ENCODE measurements at regions not wholly inside any gene's neighbourhood (a gene's known extent, or its start where the extent isn't known, plus 50 kb on each side); places are given as distances from the start of the nearest gene placed in this dataset.

DNA sequence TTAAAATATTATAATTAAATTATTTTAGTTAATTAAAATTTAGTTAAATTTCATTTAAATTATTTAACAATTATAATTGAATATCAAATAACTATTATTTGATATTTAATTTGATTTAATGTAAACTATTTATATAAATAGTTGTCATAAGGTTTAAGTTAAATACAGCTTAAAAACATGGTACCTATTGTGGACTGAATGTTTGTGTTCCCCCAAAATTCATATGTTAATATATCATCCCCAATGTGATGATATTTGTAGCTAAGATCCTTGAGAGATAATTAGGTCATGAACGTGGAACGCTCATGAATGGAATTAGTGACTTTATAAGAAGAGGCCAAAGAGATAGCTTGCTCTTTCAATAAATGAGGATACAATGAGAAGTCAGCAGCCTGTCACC is 505.7 kb upstream of the LRATD1 start:
- no peak for DNase-seq

DNA sequence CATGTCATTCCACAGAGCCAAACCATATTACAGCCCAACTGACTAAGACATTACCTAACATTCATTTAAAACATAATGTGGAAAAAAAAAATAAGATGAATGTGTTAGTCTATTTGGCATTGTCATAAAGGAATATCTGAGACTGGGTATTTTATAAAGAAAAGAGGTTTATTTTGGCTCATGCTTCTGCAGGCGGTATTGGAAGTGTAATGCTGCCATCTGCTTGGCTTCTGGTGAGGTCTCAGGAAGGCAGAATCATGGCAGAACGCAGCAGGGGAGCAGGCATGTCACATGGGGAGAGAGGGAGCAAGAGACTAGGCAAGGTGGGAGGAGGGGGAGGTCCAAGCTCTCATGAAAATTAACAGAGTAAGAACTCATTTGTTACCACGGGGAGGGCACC is 504.8 kb upstream of the LRATD1 start:
- no peak for DNase-seq

DNA sequence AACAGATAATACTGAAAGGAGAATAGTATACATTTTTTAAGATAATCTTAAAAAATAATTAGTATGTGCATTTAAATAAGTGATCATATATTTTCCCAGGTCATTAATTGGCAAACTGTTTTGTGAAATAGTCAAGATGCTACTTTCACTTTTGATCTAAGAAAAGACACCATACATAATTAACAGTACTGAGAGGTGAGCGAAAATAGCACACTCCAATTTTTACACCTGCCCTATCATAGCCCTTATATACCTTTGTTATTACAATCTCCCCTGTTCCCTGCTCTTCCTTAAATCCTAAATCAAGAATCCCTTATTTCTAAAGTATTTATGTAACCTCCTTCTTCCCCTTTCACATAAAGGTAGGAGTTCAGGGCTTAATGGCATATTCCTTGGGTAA is 500.1 kb upstream of the LRATD1 start:
- no peak for DNase-seq

DNA sequence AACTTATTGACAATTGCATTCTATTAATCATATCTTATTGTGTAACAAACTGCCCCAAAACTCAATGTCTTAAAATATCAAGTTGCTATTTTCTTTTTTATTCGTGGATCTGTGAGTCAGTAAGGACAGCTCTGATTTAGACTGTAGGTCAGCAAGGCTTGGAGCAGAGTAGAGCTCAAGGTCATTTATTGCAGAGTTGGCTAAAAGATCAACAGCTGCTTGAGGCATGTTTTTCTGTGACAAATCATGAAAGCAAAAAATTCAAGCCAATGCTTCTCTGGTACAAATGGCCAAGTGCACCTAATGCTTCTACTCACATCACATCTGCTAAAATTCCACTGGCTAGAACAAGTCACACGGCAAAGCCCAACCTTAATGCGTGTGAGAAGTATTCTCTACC is 497.7 kb upstream of the LRATD1 start:
- no peak for DNase-seq

DNA sequence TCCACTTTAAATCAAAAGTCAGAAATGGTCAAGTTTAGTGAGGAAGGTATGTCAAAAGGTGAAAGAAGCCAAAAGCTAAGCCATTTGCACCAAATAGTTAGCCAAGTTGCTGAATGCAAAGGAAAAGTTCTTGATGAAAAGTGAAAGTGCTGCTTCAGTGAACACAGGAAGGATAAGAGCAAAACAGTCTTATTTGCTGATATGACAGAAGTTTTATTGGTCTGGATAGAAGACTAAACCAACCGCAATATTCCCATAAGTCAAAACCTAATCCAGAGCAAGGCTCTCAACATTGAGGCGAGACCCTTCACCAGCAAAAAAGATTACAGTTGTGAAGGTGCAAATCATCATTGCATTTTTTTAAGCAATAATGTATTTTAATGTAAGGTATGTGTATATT is 496.5 kb upstream of the LRATD1 start:
- no peak for DNase-seq

DNA sequence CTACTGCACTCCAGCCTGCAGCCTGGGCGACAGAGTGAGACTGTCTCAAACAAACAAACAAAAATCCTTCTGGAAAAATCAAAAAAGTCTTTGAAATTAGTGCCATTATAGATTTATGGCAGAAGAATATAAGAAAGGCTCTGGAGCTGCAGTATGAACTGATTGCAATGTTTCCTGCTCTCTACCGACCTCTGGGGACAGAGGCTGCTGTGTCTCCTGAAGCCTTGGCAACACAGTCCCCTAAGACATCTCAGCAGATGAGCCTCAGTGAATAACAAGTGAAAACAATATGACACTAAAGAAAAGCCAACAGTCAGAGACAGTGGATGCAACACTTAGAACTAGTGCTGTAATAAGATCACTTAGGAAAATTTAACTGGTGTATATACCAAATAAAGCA is 494.9 kb upstream of the LRATD1 start:
- DNase-seq = no peak

DNA sequence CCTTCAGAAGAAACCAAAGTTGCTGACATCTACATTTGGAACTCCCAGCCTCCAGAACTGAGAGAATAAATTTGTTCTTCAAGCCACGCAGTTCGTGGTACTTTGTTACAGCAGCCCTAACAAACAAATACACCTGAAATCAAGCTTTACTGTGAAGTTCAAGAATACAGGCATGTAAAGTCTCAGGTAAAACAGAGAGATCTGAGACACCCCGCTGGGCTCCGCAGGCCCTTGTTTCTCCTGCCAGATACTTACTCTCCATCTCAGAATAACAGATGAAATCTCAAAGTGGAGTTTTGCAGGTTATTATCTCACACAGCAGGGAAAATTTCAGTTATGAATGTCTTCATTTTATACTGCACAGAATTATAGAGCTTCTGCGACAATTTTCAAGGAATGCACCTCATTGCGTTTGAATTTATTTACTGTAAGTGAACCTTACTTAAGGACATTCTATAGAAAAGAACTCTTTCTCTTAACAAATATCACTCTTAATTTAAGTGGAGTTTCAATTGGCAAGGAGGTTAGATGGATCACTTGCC is 492.4 kb upstream of the LRATD1 start:
- no peak for DNase-seq

DNA sequence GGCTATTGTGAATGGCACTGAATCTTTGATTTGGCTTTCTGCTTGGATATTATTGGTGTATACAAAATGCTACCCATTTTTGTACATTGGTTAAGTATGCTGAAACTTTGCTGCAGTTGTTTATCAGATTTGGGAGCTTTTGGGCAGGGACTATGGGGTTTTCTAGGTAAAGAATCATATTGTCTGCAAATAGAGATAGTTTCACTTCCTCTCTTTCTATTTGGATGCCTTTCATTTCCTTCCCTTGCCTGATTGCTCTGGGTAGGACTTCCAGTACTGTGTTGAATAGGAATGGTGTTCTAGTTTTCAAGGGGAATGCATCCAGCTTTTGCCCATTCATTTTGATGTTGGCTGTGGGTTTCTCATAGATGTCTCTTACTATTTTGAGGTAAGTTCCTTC is 489.1 kb upstream of the LRATD1 start:
- no peak for DNase-seq

DNA sequence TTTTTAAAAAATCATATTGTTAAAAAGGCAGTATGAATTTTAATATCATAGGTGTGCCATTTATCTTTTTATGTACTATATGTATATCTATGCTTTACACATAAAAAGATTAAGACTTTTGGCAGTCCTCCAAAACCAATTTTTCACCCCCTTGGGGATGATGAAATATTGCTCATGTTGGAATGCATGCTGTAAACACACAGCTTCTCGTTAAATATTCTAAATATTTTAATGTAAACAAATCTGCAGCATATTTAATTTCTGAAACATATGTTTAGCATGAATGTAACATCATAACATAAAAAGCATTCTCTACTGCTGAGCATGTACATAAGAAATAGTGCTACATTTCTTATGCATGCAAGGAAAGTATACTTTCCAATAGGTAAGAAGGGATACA is 484.3 kb upstream of the LRATD1 start:
- no peak for DNase-seq

DNA sequence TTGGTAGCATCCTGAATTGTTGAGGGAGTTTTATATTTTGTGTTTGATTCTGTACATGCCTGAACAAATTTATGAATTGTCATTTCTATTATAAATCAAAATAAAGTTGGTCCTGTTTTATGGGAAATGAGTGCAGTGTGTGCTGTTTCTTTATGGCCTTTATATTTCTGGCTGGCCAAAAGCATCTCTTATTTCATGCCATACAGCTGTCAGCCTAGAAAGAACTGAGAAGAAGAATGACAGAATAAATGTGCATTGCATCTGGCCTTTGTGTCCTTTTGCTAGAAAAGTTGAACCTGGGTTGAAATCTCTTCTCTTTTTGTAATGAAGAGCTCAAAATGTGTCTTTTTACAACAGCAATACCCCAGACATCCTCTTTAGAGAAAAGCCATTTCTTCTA is 474.7 kb upstream of the LRATD1 start:
- no peak for DNase-seq

DNA sequence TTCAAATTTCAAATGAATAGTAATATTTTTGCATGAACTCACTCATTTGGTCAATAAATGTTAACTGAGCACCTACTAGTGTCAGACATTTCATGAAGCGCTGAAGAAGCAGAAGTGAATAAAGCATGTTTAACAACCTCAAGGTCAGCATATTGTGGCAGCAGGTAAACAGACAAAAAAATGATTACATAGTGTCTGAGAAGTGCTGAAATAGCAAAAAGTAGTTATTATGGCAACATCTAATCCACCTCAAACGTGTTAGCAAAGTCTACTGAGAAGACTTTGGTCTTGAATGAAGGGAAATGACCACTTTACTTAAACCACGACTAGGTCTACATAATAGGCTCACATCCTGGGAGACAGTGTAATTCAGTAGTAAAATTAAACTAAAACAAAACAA is 452.2 kb upstream of the LRATD1 start:
- no peak for DNase-seq

DNA sequence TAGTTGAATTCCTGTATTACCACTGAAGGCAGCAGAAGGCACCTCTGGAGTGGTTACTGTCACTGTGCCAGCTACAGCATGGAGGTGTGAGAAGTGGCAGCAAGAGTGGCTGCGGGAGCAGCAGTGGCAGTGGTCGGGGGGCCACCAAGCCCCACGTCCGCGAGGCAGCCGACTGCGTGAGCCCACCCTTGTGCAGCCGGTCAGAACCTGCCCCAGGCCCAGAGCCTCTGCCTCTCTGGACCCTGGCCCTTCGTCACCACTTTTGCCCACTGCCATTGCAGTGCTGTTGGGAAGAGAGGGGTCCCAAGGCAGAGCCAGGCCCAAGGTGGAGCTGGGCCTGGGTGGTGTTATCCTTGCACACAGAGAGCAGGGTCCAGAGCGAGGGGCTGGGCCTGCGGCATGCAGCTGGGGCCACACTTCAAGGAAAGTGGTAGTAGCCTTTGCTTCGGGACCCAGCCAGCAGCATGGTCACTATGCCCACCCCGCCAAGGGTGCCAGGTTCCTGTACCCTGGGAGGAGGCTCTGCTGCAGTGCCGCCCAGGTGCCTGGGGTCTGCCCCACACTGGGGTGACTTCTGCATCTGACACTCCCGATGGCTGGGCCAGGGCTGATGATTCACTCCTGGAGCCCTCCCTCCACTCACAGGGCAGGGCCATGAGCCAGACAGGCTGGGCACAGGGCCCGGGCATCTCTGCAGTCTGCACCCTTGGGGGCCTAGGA is 450.1 kb upstream of the LRATD1 start:
- no peak for DNase-seq

DNA sequence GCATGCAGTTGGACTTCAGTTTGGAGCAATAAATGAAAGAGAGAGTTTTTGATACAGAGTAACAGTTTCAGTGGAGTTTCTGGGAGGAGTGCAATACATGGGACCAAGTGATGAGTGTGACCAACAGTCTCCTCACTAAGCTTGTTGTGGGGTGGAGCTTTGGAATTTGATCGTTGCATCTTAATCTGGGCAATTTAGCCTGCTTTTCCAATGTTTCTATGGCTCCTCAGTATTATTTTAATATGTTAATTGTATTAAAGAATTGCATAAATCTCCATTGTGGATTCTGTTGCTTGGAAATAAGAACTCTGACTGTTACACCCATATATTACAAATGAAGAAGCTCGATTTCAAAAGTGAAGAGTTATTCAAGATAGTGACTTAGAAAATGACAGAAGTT is 446.6 kb upstream of the LRATD1 start:
- no peak for DNase-seq

DNA sequence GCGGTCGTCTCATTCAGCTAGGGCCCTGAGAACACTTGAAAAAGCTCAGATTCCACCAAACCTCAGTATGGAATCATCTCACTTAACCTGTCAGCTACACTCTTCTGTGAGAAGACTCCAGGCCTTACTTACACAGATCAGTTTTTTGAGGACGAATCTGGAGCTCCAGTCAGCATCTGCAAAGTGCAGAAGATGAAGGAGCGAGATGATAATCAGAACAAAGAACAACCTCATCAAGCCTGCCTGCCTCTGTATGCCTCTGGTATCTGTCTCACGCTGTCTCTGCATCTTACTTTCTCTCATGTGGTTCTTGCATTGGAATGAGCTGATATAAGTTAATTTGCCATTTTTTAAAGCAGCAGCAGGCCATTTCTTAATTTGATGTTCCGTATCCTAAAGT is 444.1 kb upstream of the LRATD1 start:
- no peak for DNase-seq

DNA sequence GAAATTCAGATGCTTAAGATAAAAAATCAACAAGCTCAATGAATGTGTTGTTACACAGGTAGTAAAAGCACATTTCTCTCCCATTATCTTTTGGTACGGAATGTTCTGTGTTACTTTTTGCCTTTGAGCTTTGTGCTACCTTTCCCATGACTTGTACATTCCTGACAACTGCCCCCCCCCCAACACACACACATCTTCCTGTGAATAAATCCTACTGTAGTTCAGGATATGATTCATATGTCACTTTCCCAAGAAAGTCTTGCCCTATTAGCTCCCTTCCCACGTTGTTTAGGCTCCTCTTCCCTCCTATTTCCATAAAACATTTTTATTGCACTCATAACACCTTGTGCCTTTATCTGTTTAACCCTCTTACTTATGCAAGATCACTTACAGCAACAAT is 442.6 kb upstream of the LRATD1 start:
- no peak for DNase-seq

DNA sequence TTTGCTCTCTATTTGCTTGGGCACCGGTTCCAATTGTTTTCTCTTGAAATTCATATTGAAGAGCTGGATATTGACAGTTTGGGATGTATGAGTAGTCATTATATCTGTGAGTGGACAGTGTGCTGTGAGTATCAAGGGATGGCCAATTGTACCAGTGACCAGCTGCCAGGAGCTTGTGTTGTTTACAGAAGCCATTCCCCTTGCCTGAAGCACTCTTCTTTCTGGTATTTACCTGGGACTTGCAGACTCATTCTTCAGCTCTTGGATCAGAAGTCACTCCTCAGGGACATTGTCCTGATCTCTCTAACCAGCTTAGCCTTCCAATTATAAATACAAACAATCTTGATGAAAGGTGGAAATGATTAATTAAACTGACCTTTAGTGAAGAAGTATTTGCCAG is 438.3 kb upstream of the LRATD1 start:
- DNase-seq = no peak

DNA sequence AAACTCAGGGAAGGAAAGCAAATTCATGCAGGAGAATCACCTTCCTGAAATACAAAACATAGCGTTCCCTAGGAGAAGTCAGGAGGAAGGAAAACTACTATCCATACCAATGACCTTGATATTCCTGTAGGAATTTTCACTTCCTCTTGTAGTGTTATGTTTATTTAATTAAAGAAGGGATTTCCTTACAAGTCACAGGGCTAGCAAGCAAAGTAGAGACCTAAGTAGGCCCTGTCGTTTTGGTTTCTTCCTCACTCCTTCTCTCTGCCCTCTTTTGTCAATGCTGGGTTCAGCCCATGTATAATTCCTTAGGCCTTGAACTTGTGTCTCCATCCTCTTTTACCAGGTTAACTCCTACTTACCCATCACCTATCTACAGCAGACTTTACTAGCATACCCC is 435.2 kb upstream of the LRATD1 start:
- DNase-seq = no peak

DNA sequence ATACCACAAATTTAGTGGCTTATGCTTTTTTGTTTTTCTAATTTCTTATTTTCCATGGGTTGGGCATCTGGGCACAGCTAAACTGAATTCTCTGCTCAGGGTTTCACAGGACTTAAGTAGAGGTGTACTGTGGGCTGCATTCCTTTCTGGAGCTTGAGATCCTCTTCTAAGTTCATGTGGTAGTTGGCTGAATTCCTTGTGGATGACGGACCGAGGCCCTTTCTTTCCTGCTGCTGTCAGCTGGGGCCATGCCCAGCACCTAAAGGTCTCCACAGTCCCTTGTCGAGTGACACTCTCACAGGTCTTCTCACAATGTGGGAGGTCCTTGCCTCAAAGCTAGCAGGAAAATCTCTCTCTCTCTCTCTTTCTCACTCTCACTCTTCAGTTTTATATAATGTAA is 433.5 kb upstream of the LRATD1 start:
- DNase-seq = no peak

DNA sequence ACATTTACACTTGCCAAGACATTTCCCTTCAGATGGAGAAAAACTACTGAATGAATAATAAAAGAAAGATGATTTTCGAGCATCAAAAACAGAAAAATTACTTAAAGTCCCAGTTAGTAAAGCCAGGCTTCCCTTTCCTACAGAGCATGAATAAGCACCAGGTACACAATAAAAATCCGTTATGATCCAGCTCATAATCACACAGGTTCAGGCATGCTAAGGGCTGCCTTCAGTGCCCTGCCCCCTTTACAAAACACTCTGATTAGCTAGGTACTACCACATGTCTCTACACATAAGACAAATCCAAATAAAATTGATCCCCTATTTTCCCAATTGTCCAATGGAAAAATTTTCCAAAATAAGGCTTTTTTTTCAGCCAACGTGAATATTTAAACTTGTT is 413.2 kb upstream of the LRATD1 start:
- no peak for DNase-seq

DNA sequence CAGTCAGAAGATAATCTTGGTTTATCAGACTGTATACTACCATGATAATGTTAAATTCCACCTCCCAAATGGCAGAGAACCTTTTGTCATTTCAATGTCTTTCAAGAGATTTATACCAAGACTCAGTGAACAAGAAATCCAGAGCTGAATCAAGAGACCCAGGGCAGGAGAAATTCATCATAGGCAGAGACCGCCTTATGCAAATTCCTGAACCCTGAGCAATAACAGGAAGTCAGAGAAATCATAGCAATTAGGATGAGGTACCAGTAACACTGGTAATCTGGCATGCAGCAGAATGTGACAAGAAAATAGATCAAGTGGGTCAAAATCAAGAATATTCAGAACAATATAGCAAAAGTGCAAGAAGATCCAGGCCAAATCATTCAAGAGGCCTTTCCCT is 412.4 kb upstream of the LRATD1 start:
- no peak for DNase-seq

DNA sequence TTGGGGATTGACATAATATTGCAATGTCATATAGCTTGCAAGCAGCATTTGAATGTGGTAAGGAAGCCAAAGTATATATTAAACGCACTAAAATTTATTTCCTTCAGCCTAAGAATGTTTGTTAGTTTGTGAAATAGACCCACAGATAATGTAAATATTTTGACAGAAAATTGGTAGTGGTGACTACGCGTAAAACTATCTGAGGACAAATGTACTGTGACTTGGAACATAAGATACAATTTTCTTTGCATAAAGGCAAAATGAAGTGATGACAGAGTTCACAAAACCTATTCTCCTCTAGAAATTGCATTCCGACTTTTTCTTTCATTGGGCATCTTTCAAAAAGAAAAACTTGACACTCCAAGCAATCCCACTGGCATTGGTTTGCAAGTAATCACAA is 411.1 kb upstream of the LRATD1 start:
- DNase-seq = no peak

DNA sequence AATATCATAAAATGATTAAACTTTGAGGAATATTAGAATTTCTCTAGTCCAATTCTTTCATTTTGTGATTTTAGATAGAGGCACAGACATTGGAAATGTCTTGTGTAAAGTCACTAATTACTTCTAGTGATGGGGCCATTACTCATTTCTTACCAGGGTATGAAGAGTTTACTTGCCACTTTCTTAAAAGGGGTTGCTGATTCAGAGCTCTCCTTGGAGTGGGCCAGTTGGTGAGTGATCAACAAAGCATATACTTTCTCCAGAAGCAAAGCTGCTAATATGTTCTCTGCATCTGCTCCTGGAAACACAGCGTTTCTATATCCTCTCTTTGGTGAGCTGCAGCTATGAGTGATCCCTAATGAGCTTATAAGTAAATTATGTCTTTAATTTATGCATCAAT is 408.9 kb upstream of the LRATD1 start:
- no peak for DNase-seq

DNA sequence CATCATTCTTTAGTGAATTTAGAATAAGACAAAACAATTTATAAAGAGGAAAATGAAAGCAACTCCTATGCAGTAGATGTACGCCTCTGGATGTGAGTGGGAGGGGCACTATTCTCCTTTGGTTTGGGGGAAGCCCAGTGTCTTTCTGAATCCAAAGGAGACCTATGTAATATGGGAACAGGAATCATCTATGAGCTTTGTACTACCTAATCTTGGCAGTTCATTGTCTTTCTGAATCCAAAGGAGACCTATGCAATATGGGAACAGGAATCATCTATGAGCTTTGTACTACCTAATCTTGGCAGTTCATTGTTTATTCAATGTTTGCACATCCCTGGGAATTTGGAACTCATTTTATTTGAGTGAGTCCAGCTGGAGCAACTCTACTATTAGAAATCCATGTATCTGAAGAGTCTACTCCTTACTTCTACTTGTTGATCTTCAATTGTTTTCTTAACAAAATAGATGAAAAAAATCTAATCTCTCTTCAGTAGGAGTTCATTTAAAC is 401.1 kb upstream of the LRATD1 start:
- DNase-seq = no peak

DNA sequence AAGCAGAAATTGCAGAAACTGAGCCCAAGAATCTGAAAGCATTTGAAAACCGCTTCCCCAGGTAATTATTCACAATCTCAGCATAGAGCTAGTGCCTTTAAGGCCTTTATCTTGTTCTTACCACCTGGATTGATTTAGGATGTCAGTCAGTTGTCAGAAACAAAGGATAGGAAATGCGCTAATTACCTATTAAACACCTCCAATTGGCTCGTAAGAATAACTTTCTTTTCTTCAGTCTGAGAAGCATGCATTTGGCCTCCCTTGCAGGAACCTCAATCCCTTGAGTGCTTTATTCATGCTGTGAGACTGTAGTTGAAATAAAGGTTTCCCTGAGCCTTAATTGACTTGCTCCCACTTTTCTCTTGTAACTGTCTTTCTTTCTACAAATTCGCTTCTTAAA is 400.3 kb upstream of the LRATD1 start:
- no peak for DNase-seq

DNA sequence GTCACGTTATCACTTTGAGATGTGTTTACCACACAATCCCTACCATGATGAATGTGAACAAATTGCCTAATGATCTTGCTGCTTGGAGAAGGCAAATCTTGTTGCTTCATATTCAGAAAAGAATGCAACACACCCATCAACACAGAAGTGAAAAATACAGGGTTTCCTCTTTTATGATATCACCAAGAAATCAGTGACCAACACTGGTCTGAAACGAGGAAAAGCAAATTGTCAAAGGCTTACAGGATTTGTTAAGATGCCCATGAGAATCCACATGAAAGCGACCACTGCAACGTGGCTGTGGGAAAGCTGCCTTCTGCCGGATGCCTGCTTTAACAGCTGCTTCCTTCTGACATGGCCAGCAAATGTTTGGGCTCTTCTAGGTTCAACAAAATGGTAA is 397.6 kb upstream of the LRATD1 start:
- DNase-seq = no peak

Measured in effector CD8-positive, alpha-beta T cell (primary cell).